AG09319 (cell line): ENCODE measurements at regions not wholly inside any gene's neighbourhood (a gene's known extent, or its start where the extent isn't known, plus 50 kb on each side); places are given as distances from the start of the nearest gene placed in this dataset.
A peak's percentile ranks its signal among the peaks of the same experiment; 100 is the strongest.

Experiments
- DNase-seq: peaks from one replicate; pipeline ENCODE4 v3.0.0-alpha.2; 2010; ENCODE audit warnings: low read depth; ENCODE audit errors: extremely low read depth
- TF ChIP-seq, protein P1 (sequence below): IDR thresholded peaks from 2 replicates; pipeline ENCODE4 v1.5.1; 2011; ENCODE audit warnings: low read depth, mild to moderate bottlenecking, inconsistent platforms, low read length, moderate library complexity

DNA sequence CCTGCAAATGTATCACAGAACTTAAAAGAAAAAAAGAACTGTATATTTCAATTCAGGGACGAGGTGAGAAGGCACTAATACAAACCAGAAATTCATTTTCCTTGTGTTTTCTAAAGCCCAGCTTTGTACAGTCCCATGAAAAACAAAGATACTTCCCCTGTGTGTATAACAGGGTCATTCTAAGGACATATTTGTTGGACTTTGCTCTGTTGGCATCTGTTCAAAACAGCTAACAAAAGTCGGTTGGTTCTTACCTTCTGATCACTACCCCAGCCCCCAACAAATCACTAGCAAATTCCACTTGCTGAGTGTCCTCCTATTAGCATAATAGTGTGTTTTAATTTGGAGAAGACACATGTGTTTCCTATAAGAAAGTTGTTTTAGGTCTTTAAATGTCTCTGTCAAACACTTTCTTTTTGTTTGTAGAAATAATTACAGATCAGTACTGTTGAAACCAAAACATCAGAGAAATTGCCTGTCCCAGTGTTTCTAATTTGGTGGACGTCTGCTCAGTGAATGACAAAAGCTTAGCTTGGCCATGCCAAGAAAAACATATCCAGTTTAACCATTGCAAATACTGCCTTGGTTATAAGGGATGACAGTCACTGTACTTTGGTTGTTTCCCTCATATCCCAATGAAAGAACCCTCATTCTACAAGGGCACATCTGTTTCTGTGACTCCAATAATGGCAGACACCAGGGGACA, 480.5 kb downstream of the EBF1 start:
- no peak for DNase-seq
- TF ChIP-seq, protein P1, sequence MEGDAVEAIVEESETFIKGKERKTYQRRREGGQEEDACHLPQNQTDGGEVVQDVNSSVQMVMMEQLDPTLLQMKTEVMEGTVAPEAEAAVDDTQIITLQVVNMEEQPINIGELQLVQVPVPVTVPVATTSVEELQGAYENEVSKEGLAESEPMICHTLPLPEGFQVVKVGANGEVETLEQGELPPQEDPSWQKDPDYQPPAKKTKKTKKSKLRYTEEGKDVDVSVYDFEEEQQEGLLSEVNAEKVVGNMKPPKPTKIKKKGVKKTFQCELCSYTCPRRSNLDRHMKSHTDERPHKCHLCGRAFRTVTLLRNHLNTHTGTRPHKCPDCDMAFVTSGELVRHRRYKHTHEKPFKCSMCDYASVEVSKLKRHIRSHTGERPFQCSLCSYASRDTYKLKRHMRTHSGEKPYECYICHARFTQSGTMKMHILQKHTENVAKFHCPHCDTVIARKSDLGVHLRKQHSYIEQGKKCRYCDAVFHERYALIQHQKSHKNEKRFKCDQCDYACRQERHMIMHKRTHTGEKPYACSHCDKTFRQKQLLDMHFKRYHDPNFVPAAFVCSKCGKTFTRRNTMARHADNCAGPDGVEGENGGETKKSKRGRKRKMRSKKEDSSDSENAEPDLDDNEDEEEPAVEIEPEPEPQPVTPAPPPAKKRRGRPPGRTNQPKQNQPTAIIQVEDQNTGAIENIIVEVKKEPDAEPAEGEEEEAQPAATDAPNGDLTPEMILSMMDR: no peak

DNA sequence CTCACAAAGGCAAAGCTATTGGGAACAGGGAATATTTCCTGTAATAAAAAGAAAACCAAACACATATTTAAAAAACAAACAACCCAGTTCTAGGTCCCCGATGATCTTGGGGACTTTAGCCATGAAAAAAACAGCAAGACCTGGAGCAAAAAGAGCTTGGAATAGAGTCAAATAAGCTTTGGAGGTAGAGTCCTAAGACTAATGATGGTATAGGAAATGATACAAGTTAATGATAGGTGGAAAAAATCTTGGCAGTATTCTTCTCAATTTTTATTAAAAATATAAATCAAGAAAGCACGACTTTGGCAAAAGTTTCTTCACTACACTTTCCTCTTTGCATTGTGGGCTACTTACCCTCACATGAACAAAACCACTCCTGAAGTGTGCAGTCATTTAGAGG, 481.5 kb downstream of the EBF1 start:
- DNase-seq: no peak
- TF ChIP-seq, protein P1: no peak

DNA sequence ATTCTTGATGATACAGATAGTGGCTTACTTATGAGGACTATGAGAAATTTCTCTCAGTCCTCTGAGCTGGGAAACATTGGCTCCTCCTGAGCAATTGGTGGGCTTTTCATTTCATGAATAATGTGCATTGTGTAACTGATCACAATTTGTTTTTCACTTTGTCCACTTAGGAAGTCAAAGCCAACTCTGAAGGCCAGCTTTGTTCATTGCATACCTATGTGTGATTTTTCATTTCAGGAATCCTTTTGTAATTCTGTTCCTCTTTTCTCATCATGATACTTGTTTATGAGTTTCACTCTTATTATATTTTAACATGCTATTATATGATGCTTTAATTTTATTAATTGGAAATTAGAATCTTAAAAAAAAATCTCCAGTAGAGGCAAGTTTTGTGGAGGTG, 483.0 kb downstream of the EBF1 start:
- TF ChIP-seq, protein P1: no peak
- DNase-seq: no peak

DNA sequence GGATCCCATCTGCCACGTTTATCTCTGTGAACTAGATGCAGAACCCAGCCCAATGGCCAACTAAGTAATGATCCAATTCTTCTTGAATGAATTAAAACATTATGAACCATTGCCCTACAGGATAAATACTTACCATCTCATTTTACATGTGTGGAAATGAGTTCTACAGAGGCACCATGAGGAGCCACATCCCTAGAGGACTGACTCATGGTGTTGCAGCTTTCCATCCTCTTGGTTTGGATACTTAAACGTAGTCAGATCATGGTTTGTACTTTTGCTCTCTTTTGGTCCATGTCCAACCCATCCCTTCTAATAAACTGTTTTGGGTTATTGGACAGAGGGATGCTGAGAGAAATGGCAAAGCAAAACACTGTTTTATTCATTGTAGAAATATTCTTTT, 484.8 kb downstream of the EBF1 start:
- peak; percentile 86 for DNase-seq
- TF ChIP-seq, protein P1: no peak

DNA sequence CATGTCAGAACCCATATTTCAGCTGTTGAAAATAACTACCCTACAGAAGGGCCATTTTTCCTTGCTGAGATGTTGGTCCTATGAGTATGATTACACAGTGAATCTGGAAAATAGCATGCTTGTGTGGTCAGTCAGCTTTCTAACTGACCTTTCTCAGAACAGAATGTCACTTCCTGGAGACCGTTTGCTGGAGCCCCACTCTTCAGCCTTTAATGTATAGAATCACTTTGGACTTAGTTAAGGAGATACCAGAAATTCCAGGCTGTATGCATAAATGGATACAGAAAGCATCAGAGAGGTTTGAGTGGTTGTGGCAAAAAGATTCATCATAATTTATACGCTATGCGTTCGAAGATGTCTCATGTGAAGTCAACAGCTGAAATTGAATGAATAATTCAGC, 488.1 kb downstream of the EBF1 start:
- DNase-seq: no peak

DNA sequence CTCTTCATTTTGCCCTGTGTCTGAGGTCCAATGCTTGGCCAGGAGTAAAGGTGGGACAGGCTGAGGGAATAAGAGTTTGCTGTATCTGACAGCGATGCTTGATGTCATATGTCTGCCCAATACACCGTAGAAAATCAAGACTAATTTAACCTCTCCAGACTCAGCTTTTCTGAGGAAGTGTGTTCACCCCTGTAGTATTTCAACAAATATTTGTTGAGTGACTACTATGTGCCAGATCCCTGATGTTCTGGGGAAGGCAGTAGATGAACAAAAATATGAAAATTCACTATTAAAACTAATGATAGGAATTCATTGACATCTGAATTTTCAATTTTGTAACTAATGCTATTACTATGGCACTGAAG, 489.7 kb downstream of the EBF1 start:
- TF ChIP-seq, protein P1: no peak
- no peak for DNase-seq

More for the DNA sequence above, 488.1 kb downstream of the EBF1 start:
- TF ChIP-seq, protein P1: no peak

DNA sequence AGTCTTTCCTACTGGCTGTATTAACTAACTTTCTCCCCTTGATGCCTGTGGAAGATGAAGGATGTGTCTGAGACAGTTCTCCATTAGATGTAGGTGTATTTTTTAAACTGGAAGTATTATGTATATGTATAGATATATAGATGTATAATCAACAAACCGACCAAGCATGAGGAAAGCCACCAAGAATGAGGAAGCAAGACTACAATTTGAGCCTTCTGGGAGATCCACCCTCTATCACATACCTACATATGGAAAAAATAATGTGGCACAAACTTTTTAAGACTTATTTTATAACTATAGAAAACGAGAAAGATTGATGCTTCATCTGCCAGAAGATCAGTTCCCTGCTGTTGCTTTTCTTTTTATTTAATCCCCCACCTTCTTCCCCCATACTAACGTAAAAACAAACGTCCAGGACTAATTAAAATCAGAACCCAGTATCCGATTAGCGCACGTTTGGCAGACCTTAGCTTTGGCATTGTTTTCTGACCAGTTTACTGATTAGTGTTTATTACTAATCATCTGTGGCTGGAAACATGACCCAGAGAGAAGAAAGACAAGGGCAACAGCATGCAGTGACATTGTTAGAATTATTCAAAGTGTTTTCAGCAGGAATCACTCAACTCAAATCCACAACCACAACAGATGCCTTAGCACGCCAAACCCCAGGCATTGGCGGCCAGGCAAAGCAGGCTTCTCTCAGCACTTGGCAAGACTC, 490.2 kb downstream of the EBF1 start:
- peak; percentile 92 for DNase-seq
- TF ChIP-seq, protein P1: no peak
